Subcutaneous abdominal adipose tissue (tissue), 5 donors: ENCODE measurements at regions not wholly inside any gene's neighbourhood (a gene's known extent, or its start where the extent isn't known, plus 50 kb on each side); places are given as distances from the start of the nearest gene placed in this dataset.

Experiments
- H3K27ac ChIP-seq: one replicate; pipeline ENCODE4 v1.7.0; 2013; ENCODE audit warnings: low read depth, mild to moderate bottlenecking, inconsistent platforms, low read length, moderate library complexity
- H3K27me3 ChIP-seq, 5 donors: one replicate each; pipeline ENCODE4 v1.7.0; 2013; ENCODE audit warnings: low read length in 5 of 5, inconsistent platforms in 1 of 5; ENCODE audit not compliant: control insufficient read depth in 5 of 5, insufficient read depth in 4 of 5
- H3K36me3 ChIP-seq, 5 donors: one replicate each; pipeline ENCODE4 v1.7.0; 2013; ENCODE audit warnings: low read length in 5 of 5; ENCODE audit not compliant: control insufficient read depth in 5 of 5, insufficient read depth in 5 of 5
- H3K4me1 ChIP-seq, 5 donors: one replicate each; pipeline ENCODE4 v1.7.0; 2013; ENCODE audit warnings: low read length in 5 of 5, mild to moderate bottlenecking in 3 of 5, moderate library complexity in 1 of 5; ENCODE audit not compliant: control insufficient read depth in 5 of 5, insufficient read depth in 5 of 5
- H3K4me3 ChIP-seq, 5 donors: one replicate each; pipeline ENCODE4 v1.7.0; 2013; ENCODE audit warnings: low read length in 5 of 5, low read depth in 1 of 5
- H3K9ac ChIP-seq, 5 donors: one replicate each; pipeline ENCODE4 v1.7.0; 2013; ENCODE audit warnings: low read length in 5 of 5, mild to moderate bottlenecking in 4 of 5, moderate library complexity in 3 of 5
- H3K9me3 ChIP-seq, 5 donors: one replicate each; pipeline ENCODE4 v1.7.0; 2013; ENCODE audit warnings: low read length in 5 of 5; ENCODE audit not compliant: control insufficient read depth in 5 of 5
- donor health status: healthy.
- donor health status: healthy.
- donor health status: healthy.
- donor health status: healthy.
- donor health status: healthy.

- H3K9ac ChIP-seq = no peak overlapping the region
- H3K36me3 ChIP-seq = peaks cover 0 to 10% (median 8%) of the 10 kb centered on the region in 5 donors
- no peak overlapping the region for H3K4me3 ChIP-seq
- no peaks in the 10 kb centered on the region for H3K9me3 ChIP-seq
- no peak overlapping the region for H3K27ac ChIP-seq
- no peaks in the 10 kb centered on the region for H3K27me3 ChIP-seq
- H3K4me1 ChIP-seq = peaks cover 0 to 5% (median 5%) of the 10 kb centered on the region in 5 donors
These were observed 50.1 kb upstream of the POU5F2 start for GRCh38 chr5:93791518-93791972.
